NCI-H748 (cell line): ENCODE measurements at regions not wholly inside any gene's neighbourhood (a gene's known extent, or its start where the extent isn't known, plus 50 kb on each side); places are given as distances from the start of the nearest gene placed in this dataset.

ENCODE experiments used
- DNase-seq: peaks from one replicate; lab custom pipeline; 2025; ENCODE audit not compliant: unreplicated experiment; lab: John Stamatoyannopoulos, UW

- no peak for DNase-seq
Observed at GRCh38 chr1:232386294-232386693, 243.6 kb downstream of the SIPA1L2 start.

GRCh38 chr1:232385221-232385620 lies 244.7 kb downstream of the SIPA1L2 start:
- no peak for DNase-seq

GRCh38 chr1:232384171-232384883 lies 245.6 kb downstream of the SIPA1L2 start:
- DNase-seq: no peak

GRCh38 chr1:232383455-232384123 lies 246.3 kb downstream of the SIPA1L2 start:
- DNase-seq: no peak

- no peak for DNase-seq
Observed at GRCh38 chr1:232382671-232383070, 247.3 kb downstream of the SIPA1L2 start.

GRCh38 chr1:232381394-232382100 lies 248.4 kb downstream of the SIPA1L2 start:
- no peak for DNase-seq

- DNase-seq: no peak
Observed at GRCh38 chr1:232380596-232380995, 249.3 kb downstream of the SIPA1L2 start.

GRCh38 chr1:232380131-232380530 lies 249.8 kb downstream of the SIPA1L2 start:
- no peak for DNase-seq

- no peak for DNase-seq
Observed at GRCh38 chr1:232379063-232379434, 250.9 kb downstream of the SIPA1L2 start.

- DNase-seq: no peak
Observed at GRCh38 chr1:232378266-232379062, 251.5 kb downstream of the SIPA1L2 start.

GRCh38 chr1:232377494-232377770 lies 252.5 kb downstream of the SIPA1L2 start:
- no peak for DNase-seq

- no peak for DNase-seq
Observed at GRCh38 chr1:232376632-232377493, 253.1 kb downstream of the SIPA1L2 start.

GRCh38 chr1:232372841-232373440 lies 257.0 kb downstream of the SIPA1L2 start:
- DNase-seq: no peak

- DNase-seq: no peak
Observed at GRCh38 chr1:232372431-232372830, 257.5 kb downstream of the SIPA1L2 start.

GRCh38 chr1:232369451-232370296 lies 260.3 kb downstream of the SIPA1L2 start:
- DNase-seq: no peak

- no peak for DNase-seq
Observed at GRCh38 chr1:232368821-232369321, 261.1 kb downstream of the SIPA1L2 start.

GRCh38 chr1:232367293-232367692 lies 262.6 kb downstream of the SIPA1L2 start:
- peak; percentile 22 for DNase-seq

- no peak for DNase-seq
Observed at GRCh38 chr1:232364654-232365382, 265.1 kb downstream of the SIPA1L2 start.
